ENCODE measurements at regions not wholly inside any gene's neighbourhood (a gene's known extent, or its start where the extent isn't known, plus 50 kb on each side); places are given as distances from the start of the nearest gene placed in this dataset.
"Not testable (repeated sequence)": the region's sequence is repeated elsewhere in the genome, so short reads cannot be mapped to it uniquely, and the experiment has no call there.

- no peak overlapping the region for H3K4me3 Mint-ChIP-seq
- no peaks in the 10 kb centered on the region for H3K4me1 Mint-ChIP-seq
- no peaks in the 10 kb centered on the region for H3K27me3 Mint-ChIP-seq
- H3K36me3 Mint-ChIP-seq = no peaks in the 10 kb centered on the region
- ATAC-seq = no peak
- H3K27ac Mint-ChIP-seq = no peak overlapping the region
- peaks cover 4% of the 10 kb centered on the region for H3K9me3 Mint-ChIP-seq
Measured at GRCh38 chr12:87427770-87428169, 601.4 kb downstream of the C12orf50 start.

GRCh38 chr12:87425942-87426554 is 603.2 kb downstream of the C12orf50 start:
- no peak for ATAC-seq
- no peaks in the 10 kb centered on the region for H3K36me3 Mint-ChIP-seq
- no peak overlapping the region for H3K4me3 Mint-ChIP-seq

GRCh38 chr12:87421233-87421632 is 608.0 kb downstream of the C12orf50 start:
- not testable (repeated sequence) for H3K4me1 Mint-ChIP-seq, H3K36me3 Mint-ChIP-seq, H3K4me3 Mint-ChIP-seq, H3K27me3 Mint-ChIP-seq, H3K27ac Mint-ChIP-seq, ATAC-seq, H3K9me3 Mint-ChIP-seq

More at GRCh38 chr12:87425942-87426554, 603.2 kb downstream of the C12orf50 start:
- Mint-ChIP-seq H3K4me1 (no peaks in the 10 kb centered on the region), H3K9me3 (peaks cover 4% of the 10 kb centered on the region), H3K27ac (no peak overlapping the region), H3K27me3 (no peaks in the 10 kb centered on the region)

GRCh38 chr12:87413784-87414183 is 615.4 kb downstream of the C12orf50 start:
- Mint-ChIP-seq H3K36me3 (no peaks in the 10 kb centered on the region), H3K27me3 (no peaks in the 10 kb centered on the region), H3K4me3 (no peak overlapping the region), H3K4me1 (no peaks in the 10 kb centered on the region), H3K27ac (no peak overlapping the region), H3K9me3 (peaks cover 9% of the 10 kb centered on the region)
- ATAC-seq = no peak

- H3K27me3 Mint-ChIP-seq = no peaks in the 10 kb centered on the region
- no peak overlapping the region for H3K27ac Mint-ChIP-seq
- H3K4me3 Mint-ChIP-seq = no peak overlapping the region
- H3K4me1 Mint-ChIP-seq = no peaks in the 10 kb centered on the region
- peaks cover 12% of the 10 kb centered on the region for H3K9me3 Mint-ChIP-seq
- no peaks in the 10 kb centered on the region for H3K36me3 Mint-ChIP-seq
- no peak for ATAC-seq
Measured at GRCh38 chr12:87406926-87407325, 622.3 kb downstream of the C12orf50 start.

- ATAC-seq = no peak
- Mint-ChIP-seq H3K4me3 (no peak overlapping the region), H3K27ac (no peak overlapping the region), H3K9me3 (peaks cover 9% of the 10 kb centered on the region), H3K36me3 (no peaks in the 10 kb centered on the region), H3K27me3 (no peaks in the 10 kb centered on the region), H3K4me1 (no peaks in the 10 kb centered on the region)
Measured at GRCh38 chr12:87405918-87406317, 623.3 kb downstream of the C12orf50 start.

- not testable (repeated sequence) for H3K9me3 Mint-ChIP-seq, H3K4me3 Mint-ChIP-seq, H3K27ac Mint-ChIP-seq, H3K27me3 Mint-ChIP-seq, ATAC-seq, H3K4me1 Mint-ChIP-seq, H3K36me3 Mint-ChIP-seq
Measured at GRCh38 chr12:87394168-87394567, 635.0 kb downstream of the C12orf50 start.

GRCh38 chr12:87388376-87388775 is 640.8 kb downstream of the C12orf50 start:
- no peak overlapping the region for H3K27ac Mint-ChIP-seq

GRCh38 chr12:87385322-87385721 is 643.9 kb downstream of the C12orf50 start:
- Mint-ChIP-seq H3K27me3 (no peaks in the 10 kb centered on the region), H3K4me3 (no peak overlapping the region), H3K27ac (no peak overlapping the region), H3K4me1 (peaks cover 5% of the 10 kb centered on the region), H3K36me3 (no peaks in the 10 kb centered on the region), H3K9me3 (no peaks in the 10 kb centered on the region)
- no peak for ATAC-seq

More at GRCh38 chr12:87388376-87388775, 640.8 kb downstream of the C12orf50 start:
- no peaks in the 10 kb centered on the region for H3K36me3 Mint-ChIP-seq
- peaks cover 5% of the 10 kb centered on the region for H3K4me1 Mint-ChIP-seq
- ATAC-seq = no peak
- no peak overlapping the region for H3K4me3 Mint-ChIP-seq
- H3K27me3 Mint-ChIP-seq = no peaks in the 10 kb centered on the region
- H3K9me3 Mint-ChIP-seq = no peaks in the 10 kb centered on the region

- H3K4me1 Mint-ChIP-seq = peaks cover 5% of the 10 kb centered on the region
- no peaks in the 10 kb centered on the region for H3K27me3 Mint-ChIP-seq
- no peak for ATAC-seq
- no peaks in the 10 kb centered on the region for H3K36me3 Mint-ChIP-seq
- no peaks in the 10 kb centered on the region for H3K9me3 Mint-ChIP-seq
- no peak overlapping the region for H3K27ac Mint-ChIP-seq
- no peak overlapping the region for H3K4me3 Mint-ChIP-seq
Measured at GRCh38 chr12:87384226-87384625, 645.0 kb downstream of the C12orf50 start.

- H3K4me1 Mint-ChIP-seq = peaks cover 5% of the 10 kb centered on the region
- H3K9me3 Mint-ChIP-seq = no peaks in the 10 kb centered on the region
- H3K36me3 Mint-ChIP-seq = no peaks in the 10 kb centered on the region
- no peaks in the 10 kb centered on the region for H3K27me3 Mint-ChIP-seq
- ATAC-seq = no peak
- H3K4me3 Mint-ChIP-seq = no peak overlapping the region
- no peak overlapping the region for H3K27ac Mint-ChIP-seq
Measured at GRCh38 chr12:87383680-87384079, 645.5 kb downstream of the C12orf50 start.

GRCh38 chr12:87382959-87383566 is 646.1 kb downstream of the C12orf50 start:
- no peak overlapping the region for H3K27ac Mint-ChIP-seq
- peaks cover 5% of the 10 kb centered on the region for H3K4me1 Mint-ChIP-seq
- no peak for ATAC-seq
- H3K4me3 Mint-ChIP-seq = no peak overlapping the region
- no peaks in the 10 kb centered on the region for H3K9me3 Mint-ChIP-seq
- no peaks in the 10 kb centered on the region for H3K27me3 Mint-ChIP-seq
- H3K36me3 Mint-ChIP-seq = no peaks in the 10 kb centered on the region

- Mint-ChIP-seq H3K27me3 (no peaks in the 10 kb centered on the region), H3K36me3 (no peaks in the 10 kb centered on the region), H3K9me3 (no peaks in the 10 kb centered on the region), H3K27ac (no peak overlapping the region), H3K4me1 (peaks cover 5% of the 10 kb centered on the region), H3K4me3 (no peak overlapping the region)
- no peak for ATAC-seq
Measured at GRCh38 chr12:87382436-87382835, 646.8 kb downstream of the C12orf50 start.

GRCh38 chr12:87381742-87382141 is 647.5 kb downstream of the C12orf50 start:
- Mint-ChIP-seq H3K9me3 (no peaks in the 10 kb centered on the region), H3K36me3 (no peaks in the 10 kb centered on the region), H3K4me1 (peaks cover 1% of the 10 kb centered on the region), H3K27me3 (no peaks in the 10 kb centered on the region), H3K4me3 (no peak overlapping the region), H3K27ac (no peak overlapping the region)
- ATAC-seq = no peak

- no peaks in the 10 kb centered on the region for H3K9me3 Mint-ChIP-seq
- H3K4me3 Mint-ChIP-seq = no peak overlapping the region
- no peaks in the 10 kb centered on the region for H3K27me3 Mint-ChIP-seq
- H3K36me3 Mint-ChIP-seq = no peaks in the 10 kb centered on the region
- H3K27ac Mint-ChIP-seq = no peak overlapping the region
- no peak for ATAC-seq
- H3K4me1 Mint-ChIP-seq = no peaks in the 10 kb centered on the region
Measured at GRCh38 chr12:87378526-87378925, 650.7 kb downstream of the C12orf50 start.

GRCh38 chr12:87376722-87377121 is 652.5 kb downstream of the C12orf50 start:
- Mint-ChIP-seq H3K27ac (no peak overlapping the region), H3K4me1 (no peaks in the 10 kb centered on the region), H3K4me3 (no peak overlapping the region), H3K27me3 (no peaks in the 10 kb centered on the region), H3K9me3 (no peaks in the 10 kb centered on the region), H3K36me3 (no peaks in the 10 kb centered on the region)
- no peak for ATAC-seq
